GM12872 (cell line): ENCODE measurements at regions not wholly inside any gene's neighbourhood (a gene's known extent, or its start where the extent isn't known, plus 50 kb on each side); places are given as distances from the start of the nearest gene placed in this dataset.

ENCODE experiments used
- TF ChIP-seq, protein P1 (sequence below): IDR thresholded peaks from 3 replicates; pipeline ENCODE4 v1.5.1; 2011; ENCODE audit warnings: low read depth, mild to moderate bottlenecking, low read length, moderate library complexity; ENCODE audit not compliant: insufficient read depth

DNA sequence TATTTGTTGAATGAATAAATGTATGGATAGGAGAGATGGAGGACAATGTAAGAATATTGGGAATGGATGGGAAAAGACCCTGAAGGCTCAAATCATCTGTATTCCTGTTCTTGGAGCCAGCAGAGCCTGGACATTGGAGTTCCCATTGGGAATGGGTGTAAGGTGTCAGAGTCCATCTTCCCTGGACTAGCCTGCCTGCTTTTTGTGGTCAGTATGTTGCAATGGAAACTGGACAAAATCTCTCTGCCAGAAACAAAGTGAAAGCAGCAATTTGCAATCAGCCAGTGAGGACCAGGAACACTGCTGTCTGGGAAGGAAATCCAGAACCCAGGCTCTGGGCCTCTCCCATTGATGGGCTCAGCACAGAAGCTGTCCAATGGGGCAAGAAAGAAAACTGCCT lies 83.5 kb upstream of the SKOR2 start:
- TF ChIP-seq, protein P1, sequence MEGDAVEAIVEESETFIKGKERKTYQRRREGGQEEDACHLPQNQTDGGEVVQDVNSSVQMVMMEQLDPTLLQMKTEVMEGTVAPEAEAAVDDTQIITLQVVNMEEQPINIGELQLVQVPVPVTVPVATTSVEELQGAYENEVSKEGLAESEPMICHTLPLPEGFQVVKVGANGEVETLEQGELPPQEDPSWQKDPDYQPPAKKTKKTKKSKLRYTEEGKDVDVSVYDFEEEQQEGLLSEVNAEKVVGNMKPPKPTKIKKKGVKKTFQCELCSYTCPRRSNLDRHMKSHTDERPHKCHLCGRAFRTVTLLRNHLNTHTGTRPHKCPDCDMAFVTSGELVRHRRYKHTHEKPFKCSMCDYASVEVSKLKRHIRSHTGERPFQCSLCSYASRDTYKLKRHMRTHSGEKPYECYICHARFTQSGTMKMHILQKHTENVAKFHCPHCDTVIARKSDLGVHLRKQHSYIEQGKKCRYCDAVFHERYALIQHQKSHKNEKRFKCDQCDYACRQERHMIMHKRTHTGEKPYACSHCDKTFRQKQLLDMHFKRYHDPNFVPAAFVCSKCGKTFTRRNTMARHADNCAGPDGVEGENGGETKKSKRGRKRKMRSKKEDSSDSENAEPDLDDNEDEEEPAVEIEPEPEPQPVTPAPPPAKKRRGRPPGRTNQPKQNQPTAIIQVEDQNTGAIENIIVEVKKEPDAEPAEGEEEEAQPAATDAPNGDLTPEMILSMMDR: no peak

DNA sequence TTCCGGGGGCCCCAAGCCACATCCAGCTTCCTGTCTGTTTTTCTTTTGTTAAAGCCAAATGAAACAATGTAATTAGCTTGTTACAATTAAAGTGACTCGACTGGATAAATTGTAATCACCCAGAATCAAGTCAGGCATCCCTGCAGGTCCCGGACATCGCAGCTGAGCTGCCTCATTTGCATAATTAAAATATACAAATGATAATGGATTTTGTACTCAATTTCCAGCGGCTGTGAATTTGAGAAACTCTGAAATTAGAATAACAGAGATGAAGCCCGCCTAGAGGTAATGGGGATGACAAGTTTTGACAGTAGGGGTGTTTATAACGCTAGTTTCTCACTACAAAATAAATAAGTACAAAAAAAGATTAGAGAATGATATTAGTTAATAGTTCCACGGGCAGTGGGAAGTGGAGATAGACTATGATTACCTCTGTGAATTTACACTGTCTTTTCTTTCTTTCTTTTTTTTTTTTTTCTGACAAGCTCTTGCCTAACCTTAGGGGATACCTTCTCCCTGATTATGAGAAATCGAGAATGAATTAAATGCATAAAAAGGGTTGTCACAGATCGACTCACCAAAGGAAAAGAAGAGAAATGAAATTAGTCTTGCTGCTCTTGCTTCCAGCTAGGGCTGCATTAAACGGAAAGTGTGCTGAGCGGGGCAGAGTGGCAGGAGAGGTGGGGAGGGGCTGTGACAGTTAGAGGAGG lies 82.6 kb upstream of the SKOR2 start:
- TF ChIP-seq, protein P1: no peak

DNA sequence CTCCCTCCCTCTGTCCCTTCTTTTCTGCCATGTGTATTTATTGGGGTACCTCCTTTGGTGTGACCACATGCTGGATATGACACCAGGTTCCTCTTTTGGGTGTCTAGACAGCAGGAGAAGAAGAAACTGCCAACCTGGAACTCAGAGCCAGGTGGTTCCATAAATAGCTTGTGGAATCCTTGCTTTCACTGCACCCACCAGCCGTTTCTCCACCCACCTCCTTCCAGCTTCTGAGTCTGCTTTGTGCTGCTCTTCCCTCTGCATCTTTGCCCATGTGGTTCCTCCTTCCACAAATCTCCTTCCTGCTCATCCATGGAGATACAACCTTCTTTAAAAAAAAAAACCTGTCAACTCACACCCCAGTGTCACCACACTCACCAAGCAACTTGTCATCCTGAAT lies 80.2 kb upstream of the SKOR2 start:
- TF ChIP-seq, protein P1: no peak

DNA sequence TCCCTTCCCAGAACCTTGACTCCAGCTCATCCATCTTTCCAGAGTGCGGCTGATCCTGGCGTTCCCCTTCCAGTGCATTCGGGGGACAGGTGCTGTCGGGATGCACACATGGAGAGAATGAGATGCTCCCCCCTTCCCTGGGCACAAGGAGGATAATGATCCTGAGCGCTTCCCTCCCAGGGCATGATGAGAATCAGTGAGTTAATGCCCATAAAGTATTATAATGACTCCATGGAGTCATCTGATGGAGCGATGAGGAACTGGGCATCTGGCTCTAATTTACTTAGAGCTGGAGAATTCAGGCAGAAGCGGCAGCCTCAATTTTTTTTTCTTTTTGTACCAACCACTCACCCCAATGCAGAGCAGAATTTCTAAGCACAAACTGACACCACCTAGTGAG lies 79.6 kb upstream of the SKOR2 start:
- TF ChIP-seq, protein P1: no peak

DNA sequence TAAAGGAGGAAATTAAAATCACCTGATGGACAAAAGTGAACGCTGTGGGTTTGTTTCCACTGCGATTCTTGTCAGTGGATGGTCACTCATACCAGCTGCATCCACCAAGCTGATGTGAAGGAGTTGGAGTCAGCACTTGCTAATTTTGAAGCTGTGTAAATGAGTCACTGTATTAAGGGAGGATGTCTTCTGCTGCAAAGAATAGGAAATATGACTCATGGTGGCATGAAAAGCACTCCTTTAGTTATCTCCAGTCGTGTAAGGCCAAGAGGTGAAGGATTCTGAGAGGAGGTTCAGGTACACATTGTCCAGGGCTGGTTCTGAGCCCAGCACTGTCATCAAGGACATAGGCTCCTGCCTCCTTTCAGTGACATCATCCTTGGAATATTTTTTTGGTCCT lies 71.7 kb upstream of the SKOR2 start:
- TF ChIP-seq, protein P1: no peak

DNA sequence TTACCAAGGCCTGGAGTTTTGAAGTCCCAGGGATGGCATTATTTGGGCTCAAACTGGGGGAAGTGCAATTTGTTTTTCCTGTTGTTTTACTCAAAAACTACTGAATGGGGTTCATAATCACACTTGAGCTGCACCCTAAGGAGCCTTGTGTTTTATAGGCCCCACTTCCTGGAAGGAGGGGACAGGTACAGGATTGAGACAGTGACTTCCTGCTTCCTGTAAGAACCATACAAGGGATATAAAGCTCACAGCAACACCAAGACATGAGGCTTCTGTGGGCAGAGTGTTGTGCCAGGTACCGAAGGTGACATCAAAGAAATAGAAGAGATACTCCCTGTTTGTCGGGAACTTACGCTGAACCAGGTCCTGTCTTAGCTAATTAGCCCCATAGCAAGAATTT lies 70.4 kb upstream of the SKOR2 start:
- TF ChIP-seq, protein P1: no peak

DNA sequence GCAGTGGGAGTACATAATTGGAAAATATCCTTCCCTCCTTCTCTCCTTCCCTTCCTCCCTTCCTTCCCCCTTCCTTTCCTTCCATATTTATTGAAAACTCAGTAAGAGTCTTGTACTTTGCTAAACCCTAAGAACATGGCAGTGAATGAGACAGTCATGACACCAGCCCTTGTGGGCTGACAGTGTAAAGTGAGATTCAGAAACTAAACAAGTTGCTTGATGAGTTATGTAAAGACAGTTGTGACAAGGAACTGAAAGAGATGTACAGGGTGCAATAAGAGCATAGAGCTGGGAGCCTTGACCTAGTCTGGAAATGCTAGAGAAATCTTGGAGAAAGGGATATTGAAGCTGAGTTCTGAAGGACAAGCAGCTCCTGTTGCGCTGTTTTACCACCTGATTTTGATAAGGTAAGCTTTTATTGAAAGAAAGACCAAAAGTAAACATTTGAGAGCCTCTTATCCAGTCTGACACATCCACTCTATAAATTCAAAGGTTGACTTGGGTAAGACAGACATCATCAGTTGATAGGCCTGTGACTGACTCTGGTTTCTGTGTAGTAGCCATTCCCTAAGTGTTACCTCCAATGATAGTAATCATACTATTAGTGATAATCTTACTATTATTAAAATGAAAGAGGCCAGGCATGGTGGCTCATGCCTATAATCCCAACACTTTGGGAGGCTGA lies 66.5 kb upstream of the SKOR2 start:
- TF ChIP-seq, protein P1: no peak
